HG03045 (cell line): ENCODE measurements at regions not wholly inside any gene's neighbourhood (a gene's known extent, or its start where the extent isn't known, plus 50 kb on each side); places are given as distances from the start of the nearest gene placed in this dataset.

Source experiments
- ATAC-seq: cut with Tn5 transposase; IDR thresholded peaks from one replicate; pipeline ENCODE4 v1.9.1; 2021; ENCODE audit warnings: mild to moderate bottlenecking, moderate library complexity; ENCODE audit not compliant: unreplicated experiment

- no peak for ATAC-seq
Measured at GRCh38 chr3:168197162-168197561, 101.4 kb upstream of the GOLIM4 start.

GRCh38 chr3:168191856-168192255 lies 96.1 kb upstream of the GOLIM4 start:
- no peak for ATAC-seq

GRCh38 chr3:168187233-168187632 lies 91.5 kb upstream of the GOLIM4 start:
- ATAC-seq = no peak

GRCh38 chr3:168186293-168186983 lies 90.7 kb upstream of the GOLIM4 start:
- no peak for ATAC-seq

GRCh38 chr3:168183774-168184173 lies 88.0 kb upstream of the GOLIM4 start:
- ATAC-seq = no peak

GRCh38 chr3:168168743-168169142 lies 73.0 kb upstream of the GOLIM4 start:
- no peak for ATAC-seq

- ATAC-seq = peak; percentile 79
Measured at GRCh38 chr3:168165390-168166269, 69.9 kb upstream of the GOLIM4 start.

- ATAC-seq = no peak
Measured at GRCh38 chr3:168162172-168162571, 66.4 kb upstream of the GOLIM4 start.

GRCh38 chr3:168161696-168162095 lies 66.0 kb upstream of the GOLIM4 start:
- ATAC-seq = no peak

GRCh38 chr3:168157903-168158302 lies 62.2 kb upstream of the GOLIM4 start:
- no peak for ATAC-seq

GRCh38 chr3:168157099-168157700 lies 61.5 kb upstream of the GOLIM4 start:
- ATAC-seq = no peak

- ATAC-seq = no peak
Measured at GRCh38 chr3:168156479-168156878, 60.8 kb upstream of the GOLIM4 start.

- no peak for ATAC-seq
Measured at GRCh38 chr3:168155303-168155702, 59.6 kb upstream of the GOLIM4 start.

GRCh38 chr3:168154089-168154488 lies 58.4 kb upstream of the GOLIM4 start:
- ATAC-seq = no peak

- no peak for ATAC-seq
Measured at GRCh38 chr3:168152149-168152548, 56.4 kb upstream of the GOLIM4 start.
